HG03196 (cell line): ENCODE measurements at regions not wholly inside any gene's neighbourhood (a gene's known extent, or its start where the extent isn't known, plus 50 kb on each side); places are given as distances from the start of the nearest gene placed in this dataset.

ENCODE experiments used
- ATAC-seq: cut with Tn5 transposase; IDR thresholded peaks from one replicate; pipeline ENCODE4 v1.9.1; 2021; ENCODE audit not compliant: unreplicated experiment

DNA sequence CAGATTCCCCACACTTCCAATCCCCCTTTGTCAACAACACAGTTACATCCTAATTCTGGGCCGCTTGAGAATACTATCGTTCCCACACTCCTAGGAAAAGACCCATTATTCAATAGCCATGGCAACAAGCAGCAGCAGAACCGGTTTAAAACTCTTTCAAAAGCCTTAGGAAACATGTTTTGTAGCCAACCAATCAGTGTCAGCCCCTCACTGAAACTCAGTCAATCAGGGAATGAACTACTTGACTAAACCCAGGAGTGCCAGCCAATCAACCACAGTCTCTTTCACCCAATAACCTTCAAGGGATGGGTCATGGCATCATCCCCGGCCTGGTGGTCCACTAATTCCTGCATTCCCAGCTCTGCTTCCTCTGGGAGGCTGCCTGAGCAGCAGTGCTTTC, 204.8 kb upstream of the HS6ST1 start:
- no peak for ATAC-seq

DNA sequence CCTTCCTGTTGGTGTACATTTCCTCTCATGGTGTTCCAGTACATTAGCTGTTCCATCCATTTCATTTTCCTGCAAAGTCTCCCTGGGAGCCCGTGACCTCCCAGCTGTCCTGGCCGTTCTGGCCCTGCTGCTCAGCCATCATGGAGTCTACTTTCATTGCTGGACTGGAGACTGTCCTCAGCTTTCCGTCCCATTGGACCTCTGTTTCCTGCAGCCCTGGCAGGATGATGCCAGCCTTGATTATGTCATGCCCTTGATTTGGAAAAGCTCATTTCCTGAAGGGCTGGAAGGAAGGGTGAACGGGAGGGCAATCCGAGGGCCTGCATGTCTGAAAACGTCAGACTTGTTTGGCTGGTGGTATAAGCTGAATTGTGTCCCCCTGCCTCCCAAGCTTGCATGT, 205.5 kb upstream of the HS6ST1 start:
- ATAC-seq = no peak

DNA sequence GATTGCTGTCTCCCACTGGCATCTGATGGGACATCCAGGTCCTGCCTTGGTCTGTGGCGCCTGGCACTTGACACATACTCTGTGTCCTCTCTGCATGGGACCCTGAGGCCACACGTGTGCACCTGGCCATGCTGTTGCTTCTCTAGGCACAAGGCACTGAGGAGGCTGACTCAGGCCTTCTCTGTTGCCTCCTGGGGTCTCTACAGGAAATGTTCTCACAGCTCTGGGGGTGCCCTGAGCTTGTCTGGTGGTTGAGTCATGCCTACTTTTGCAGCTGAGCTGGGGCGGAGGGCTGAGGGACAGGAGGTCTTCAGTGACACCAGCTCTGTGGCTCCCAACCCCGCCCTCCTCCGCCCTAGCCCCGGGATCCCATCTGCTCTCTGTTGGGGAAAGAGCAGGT, 207.0 kb upstream of the HS6ST1 start:
- ATAC-seq = no peak

DNA sequence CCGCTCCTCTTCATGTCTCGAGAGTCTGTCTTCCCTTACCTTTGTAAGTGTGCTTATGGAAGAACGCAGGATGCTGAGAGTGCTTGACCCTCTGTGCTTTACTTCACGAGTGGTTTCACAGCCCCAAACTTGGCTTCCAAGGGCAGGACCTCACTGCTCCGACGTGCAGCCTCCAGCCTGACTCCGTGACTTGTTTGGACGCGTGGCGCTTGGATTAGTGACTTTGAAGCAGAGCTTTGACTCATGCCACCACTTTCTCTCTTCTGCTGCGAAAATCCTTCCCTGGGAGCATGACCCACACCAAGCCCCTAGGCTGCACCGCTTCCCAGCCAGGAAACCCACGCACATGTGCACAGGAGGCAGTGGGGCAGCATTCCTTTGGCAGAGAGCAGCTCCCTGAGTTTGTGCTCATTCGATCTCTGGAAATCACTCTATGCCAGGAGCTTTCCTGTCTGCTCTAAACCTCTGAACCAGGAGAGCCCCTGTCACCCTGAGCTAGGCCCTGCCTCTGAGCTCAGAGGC, 207.8 kb upstream of the HS6ST1 start:
- ATAC-seq = no peak

DNA sequence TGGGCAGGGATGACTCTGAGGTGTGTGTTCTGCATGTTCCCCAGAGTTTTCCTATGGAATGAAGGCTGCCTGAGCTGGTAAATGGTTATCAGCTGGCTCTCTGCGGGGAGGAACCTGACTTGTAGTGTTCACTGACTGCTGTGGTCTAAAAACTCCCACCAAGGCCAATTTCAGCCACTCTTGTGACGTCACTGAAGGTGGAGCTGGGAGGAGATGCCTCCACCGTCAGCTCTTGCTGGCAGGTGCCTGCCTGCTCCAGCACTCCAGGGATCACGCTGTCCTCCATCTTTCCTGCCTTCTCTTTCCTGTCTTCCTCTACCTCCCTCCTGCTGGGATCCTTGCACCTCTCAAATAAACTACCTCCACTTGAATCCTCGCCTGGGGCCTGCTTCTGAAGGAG, 209.5 kb upstream of the HS6ST1 start:
- no peak for ATAC-seq

DNA sequence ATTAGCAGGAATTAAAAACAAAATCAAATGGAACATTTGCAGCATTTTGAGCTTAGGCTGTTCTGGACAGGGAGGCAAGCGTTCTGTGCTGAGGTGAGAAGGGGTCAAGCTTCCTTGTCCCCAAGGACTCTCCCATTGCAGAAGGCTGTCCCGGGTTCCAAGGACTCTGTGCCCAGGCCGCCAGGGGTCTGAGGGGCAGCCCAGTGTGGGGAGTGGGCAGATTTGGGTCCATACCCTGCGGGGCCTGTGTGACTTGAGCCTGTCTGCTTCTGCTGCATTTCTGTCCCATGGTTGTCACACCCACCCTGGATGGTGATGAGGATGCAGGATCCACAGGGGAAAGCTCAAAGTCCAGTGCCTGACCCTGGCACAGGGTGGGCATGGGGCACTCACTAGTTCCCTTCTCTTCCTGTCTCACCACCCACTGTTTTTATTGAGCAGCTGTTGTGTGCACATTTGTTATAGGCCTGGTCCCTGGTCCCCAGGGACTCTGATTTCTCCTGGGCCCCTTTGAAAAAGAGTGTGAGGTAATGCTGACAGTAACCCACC, 211.4 kb upstream of the HS6ST1 start:
- no peak for ATAC-seq

DNA sequence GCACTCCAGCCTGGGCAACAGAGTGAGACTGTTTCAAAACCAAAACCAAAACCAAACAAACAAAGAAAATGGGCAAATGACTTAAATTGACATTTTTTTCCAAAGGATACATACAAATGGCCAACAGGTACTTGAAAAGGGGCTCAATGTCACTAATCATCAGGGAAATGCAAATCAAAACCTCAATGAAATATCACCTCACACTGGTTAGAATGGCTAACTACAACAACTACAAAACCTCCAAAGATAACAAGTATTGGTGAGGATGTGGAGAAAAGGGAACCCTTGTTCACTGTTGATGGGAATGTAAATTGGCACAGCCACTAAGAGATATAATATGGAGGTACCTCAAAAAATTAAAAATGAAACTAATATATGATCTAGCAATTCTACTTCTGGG, 213.2 kb upstream of the HS6ST1 start:
- ATAC-seq = no peak

DNA sequence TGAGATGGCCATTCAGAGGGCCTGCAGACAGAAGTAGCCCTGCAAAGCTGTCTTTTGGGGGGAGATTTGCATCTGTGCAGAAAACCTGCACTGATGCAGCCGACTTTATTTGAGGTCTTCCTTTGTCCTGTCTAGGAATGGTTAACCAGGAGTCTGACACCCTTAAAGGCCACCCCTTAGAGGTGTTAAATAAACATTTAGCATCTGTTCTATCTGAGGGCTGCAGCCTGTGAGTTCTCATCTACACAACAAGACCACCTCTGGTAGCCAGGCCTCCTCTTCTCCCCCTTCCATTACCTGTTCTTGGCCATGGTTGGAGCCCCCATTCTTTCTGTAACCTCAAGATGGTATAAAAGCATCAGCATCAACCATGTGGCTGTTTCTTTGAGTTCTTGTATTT, 214.4 kb upstream of the HS6ST1 start:
- ATAC-seq = no peak

DNA sequence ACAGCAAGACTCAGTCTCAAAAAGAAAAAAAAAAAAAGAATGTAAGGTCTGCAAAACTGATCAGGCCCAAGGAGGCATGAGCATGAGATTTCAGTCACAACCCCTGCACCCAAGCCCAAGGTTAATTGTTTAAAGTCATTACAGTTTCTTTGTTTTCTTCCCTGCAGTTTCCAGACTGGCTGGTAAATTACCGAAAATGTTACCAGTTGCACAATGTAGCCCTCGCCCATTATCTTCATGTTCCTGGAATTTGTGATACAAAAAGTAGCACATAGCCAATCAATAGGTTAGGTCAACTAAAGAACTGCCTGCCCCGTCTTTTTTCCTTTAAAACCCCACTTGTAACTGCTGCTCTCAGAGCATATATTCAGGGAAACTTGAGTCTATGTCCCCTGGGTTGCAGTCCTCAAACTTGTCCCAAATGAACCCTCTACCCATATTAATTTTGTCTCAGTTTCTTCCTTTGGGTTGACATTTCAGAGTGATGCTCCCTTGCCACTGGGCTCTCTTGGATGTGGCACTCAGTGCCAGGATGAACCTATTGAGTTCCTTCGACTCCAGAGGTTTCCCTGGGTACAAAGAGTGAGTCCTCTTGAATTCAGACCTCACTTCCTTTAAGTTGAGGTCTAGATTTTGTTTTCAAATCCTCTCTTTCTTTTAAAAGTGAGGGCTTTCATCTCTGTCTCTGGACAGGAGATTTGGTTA, 216.2 kb upstream of the HS6ST1 start:
- no peak for ATAC-seq

DNA sequence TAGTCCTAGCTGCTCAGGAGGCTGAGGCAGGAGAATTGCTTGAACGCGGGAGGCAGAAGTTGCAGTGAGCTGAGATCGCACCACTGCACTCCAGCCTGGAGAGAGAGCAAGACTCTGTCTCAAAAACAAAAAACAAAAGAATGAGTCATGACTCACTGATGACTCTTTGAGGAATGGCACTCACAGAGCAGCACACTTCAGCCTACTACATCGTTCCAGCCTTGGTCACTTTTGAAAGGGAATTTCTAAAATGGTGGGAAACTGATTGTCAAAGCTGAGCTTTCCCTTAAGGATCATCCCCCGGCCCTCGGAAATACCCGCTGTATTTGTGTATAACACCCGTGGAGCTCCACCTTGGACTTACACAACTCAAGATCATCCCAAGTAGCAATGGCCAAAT, 217.3 kb upstream of the HS6ST1 start:
- ATAC-seq = no peak

DNA sequence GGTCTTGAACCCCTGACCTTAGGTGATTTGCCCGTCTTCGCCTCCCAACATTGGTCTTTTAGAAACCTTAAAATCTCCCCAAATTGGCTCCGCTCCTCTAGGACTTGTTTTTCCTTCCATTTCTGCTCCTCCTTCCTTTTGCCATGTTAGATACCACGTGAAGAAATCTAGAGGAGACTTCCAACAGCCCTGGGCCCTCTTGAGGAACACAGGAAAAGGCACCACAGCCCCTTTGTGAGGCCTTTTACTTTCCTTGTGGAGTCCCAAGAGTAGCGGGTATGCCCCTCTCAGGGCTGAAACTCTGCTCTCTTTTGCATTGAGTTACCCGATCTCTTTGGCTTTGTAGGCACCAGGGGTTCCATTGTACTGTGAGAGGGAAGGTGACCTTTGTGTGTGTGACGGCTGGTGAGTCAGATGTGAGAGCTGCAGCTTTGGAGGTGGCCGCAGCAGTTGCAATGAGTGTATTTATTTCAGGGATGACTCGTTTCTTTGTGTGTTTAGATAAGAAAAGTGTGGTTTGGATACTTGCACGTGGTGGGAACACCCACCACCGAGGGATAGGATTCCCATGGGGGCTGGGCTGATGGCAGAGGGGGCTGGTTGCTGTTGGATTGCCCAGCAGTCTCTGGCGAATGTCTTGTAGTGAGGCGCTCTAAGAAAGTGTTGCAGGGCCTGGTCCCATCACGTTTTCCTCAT, 218.4 kb upstream of the HS6ST1 start:
- ATAC-seq = no peak

DNA sequence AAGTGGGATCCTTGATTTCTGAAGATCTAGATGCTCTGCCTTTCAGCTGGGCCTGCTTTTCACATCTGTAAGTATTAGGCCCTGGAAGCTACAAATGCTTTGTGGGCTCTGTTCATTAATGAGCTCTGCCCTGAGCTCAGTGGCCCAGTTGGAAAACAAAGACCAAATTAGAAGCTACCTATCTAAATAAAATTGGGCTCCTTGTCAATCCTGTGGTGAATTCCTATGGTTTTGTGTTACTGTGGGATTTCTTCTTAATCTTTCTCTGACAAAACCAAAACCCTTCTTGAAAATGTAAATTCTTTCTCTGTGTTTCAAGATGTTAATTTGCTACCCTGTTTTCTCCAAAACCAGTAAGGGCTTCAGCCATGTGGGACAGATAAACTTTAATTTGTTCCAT, 219.0 kb upstream of the HS6ST1 start:
- ATAC-seq = no peak

DNA sequence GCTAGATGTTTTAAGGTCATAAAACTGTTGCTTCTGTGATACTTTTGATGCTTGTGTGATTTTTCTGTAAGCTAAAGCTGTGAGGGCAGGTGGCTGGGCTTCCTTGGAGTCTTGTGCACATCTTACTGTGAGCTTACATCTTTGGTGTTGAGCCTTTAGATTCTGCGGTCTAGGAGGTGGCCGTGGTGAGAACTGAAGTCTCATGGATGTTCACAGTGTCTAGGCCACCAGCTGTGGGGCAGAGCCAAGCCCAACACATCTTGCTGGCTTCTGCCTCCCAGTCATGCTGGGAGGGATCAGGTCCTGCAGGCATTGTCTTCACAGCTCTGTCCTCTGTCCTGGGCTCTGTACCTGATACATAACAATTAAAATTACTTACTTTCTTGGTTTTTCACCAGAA, 219.7 kb upstream of the HS6ST1 start:
- no peak for ATAC-seq

DNA sequence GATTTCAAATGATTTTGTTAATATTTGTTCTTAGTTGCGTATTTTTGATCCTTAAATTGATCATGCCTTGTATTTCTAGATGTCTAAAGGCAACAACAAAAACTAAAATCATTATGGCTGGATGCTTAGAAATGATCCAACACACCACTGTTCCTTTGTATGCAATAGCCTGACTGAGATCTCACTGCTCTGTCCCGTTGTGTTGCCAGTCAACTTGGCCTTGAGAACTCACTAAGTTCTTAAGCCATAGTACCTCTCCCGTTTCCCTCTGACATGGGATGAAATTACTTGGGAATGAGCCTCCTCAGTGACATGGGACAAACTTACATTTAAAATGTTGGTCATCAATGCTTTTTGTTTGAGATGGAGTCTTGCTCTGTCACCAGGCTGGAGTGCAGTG, 222.0 kb upstream of the HS6ST1 start:
- ATAC-seq = no peak

DNA sequence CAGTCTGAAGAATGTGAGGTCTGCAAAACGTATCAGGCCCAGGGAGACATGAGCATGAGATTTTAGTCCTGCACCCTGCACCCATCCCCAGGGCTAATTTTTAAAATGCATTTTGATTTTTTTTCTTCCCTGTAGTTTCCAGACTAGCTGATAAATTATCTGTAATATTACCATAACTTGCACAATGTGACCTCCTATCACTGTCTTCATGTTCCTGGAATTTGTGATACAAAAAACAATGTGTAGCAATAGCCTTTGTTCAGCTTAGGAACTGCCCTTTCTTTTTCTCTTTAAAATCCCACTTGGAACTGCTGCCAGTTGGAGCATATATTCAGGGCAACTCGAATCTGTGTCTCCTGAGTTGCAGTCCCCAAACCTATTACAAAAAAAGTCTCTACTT, 222.8 kb upstream of the HS6ST1 start:
- no peak for ATAC-seq

DNA sequence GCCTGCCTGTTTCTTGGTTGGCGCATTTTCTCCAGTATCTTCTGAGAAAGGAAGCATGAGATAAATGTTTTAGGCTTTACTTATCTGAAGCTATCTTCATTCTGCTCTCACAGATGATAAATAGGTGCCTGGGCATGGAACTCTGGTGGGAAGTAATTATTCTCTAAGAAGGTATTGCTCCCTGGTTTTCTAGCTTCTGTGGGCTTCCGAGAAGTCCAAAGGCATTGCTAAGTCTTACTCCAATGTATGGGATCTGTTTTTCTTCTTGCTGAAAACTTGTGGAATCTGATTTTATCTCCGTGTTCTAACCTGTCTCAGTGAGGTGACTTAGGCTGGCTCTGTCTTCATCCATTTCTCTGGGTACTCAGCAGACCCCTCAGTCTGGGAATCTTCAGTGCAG, 224.4 kb upstream of the HS6ST1 start:
- no peak for ATAC-seq

DNA sequence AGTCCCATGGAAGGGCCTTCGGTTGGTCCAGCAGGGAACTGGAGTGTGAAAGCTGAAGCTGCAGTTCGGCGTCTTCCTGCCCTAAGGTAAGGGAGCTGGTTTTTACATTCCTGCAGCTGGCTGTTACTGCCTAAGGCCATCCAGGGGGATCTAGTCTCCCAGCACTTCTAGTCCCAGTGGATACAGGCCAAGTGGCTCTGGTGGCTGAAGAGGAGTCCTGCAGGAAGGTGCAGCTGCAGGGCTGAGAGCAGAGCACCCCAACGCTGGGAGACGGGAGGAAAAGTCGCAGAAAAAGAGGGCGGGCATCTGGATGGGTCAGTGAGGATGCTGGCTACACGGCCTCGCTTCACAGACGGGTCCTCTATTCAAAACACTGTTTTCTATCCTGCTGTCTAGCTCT, 225.0 kb upstream of the HS6ST1 start:
- no peak for ATAC-seq

DNA sequence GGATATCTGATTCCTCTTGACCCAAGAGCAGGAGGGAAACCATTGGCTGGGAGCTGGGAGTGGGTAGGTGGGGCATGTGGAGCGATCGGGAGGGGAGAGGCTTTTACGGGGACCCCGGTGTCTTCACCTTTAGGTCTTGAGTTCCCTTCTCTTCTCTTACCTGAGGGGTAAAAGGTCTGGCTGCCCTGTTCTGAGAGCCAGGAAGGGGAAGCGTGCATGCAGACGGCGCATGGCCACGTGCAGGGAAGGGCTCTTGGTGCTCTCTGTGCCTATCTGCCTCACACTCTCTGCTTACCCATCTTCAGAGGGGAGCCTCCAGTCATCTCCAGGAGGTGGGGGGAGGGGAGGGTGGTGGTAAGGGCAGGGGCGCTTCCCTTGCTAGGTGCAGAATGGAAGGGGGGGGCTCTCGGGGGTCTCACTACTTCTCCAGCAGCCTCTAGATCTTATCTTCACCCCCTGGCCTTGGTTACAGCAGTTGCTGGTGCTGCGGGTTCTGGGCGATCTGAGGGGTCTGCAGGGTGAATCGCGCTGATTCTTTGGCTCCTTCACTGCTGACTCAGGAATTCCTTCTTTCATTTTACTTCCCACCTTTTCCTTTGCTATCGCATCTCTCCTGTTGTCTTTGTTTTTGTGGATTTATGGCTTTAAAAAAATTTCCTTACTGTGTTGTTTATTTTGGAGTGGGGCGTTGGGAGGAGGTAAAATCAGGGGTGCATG, 225.8 kb upstream of the HS6ST1 start:
- no peak for ATAC-seq

DNA sequence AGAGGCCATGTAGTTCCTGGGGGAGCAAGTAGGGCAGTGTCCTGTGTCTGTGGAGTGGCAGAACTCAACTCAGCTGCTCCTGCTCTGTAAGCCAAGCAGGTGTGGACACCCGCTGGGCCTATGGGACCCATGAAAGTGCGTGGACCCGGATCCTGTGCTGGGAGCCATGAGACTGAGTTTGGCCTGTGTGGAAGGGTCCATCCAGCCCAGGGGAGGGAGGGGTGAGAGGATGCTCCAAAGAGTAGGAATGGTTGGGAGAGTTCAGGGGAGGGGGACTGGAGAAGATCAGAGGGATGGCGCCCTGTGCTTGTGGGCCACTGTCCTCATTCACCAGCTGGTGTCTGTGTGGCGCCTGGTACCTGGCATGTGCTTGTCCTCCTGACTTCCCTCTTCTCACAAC, 226.4 kb upstream of the HS6ST1 start:
- no peak for ATAC-seq

DNA sequence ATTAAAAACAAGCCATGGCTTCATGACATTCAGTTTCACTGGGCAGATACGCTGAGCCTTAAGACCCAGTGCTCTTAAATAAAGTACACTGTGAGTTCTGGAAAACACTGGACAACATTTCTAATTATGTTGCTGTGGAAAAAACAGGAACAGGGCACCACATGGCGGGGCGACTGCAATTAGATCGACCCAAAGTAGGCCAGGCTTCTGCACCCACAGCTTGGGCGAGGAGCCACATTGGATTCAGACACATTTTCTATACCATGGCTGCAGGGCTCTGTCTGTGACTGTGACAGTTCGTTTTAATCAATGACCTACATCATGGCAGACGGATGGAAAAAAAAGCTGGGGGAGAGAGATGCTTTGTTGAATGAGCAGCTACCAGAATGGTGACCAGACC, 227.2 kb upstream of the HS6ST1 start:
- no peak for ATAC-seq

DNA sequence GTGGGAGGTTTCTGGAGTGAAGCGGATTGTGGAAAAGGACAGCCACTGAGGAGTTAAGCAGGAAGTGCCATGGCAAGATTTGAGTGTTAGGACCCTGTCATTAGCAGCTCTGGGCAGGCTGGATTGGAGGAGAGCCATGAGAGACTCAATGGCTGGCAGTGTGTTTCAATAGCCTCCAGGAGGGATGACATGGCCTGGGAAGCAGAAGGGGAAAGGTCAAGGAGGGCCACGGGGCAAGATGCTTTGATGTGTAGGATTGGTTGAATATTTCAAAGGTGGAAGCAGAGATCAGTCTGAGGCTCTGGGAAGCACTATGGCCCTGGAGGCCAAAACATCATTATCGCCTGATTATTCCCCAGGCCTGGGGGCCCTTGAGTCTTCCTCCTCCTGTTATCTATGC, 229.0 kb upstream of the HS6ST1 start:
- ATAC-seq = no peak

DNA sequence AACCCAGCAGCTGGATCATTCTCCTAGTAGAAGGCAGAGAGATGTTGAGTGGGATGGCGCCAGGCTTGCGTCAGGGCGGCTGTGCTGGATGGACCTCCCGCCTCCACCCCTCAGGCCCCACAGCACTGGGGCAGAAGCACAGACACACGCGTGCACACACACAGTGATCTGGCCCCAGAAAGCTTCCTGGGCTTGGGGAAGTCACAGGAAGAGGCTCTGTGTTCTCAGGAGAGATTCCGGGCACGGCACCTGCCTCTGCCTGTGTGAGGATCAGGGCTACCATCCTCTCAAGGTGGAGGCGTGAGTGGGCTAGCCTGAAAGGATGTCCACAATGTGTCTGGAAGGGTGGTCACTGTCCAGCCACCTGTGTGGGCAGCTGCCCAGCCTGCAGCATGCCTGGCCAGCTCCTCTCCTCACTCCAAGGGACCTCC, 229.8 kb upstream of the HS6ST1 start:
- no peak for ATAC-seq
